HCEC 1CT (cell line): ENCODE measurements at regions not wholly inside any gene's neighbourhood (a gene's known extent, or its start where the extent isn't known, plus 50 kb on each side); places are given as distances from the start of the nearest gene placed in this dataset.
A peak's percentile ranks its signal among the peaks of the same experiment; 100 is the strongest.
"Not testable (repeated sequence)": the region's sequence is repeated elsewhere in the genome, so short reads cannot be mapped to it uniquely, and the experiment has no call there.

Experiments used
- DNase-seq: peaks from one replicate; pipeline ENCODE4 v3.0.0-alpha.2; 2017

DNA sequence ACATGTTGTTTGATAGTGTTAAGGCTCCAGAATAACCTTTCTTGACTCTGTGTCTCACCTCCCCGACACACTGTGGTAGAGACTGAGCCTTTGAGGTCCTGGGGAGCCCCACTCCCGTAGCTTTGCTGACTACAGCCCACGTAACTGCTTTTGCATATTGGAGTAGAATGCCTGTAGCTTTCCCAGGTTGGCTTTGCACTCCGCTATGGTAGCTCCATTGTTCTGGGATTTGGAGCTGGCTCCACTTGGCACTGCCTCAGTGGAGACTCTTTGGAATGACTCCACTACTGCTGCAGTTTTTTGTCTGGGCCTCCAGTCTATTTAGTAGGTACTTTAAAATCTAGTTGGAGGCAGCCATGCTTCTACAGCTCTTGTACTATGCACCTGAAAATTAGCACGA, 56.2 kb upstream of the ANXA1 start:
- DNase-seq, result no peak

DNA sequence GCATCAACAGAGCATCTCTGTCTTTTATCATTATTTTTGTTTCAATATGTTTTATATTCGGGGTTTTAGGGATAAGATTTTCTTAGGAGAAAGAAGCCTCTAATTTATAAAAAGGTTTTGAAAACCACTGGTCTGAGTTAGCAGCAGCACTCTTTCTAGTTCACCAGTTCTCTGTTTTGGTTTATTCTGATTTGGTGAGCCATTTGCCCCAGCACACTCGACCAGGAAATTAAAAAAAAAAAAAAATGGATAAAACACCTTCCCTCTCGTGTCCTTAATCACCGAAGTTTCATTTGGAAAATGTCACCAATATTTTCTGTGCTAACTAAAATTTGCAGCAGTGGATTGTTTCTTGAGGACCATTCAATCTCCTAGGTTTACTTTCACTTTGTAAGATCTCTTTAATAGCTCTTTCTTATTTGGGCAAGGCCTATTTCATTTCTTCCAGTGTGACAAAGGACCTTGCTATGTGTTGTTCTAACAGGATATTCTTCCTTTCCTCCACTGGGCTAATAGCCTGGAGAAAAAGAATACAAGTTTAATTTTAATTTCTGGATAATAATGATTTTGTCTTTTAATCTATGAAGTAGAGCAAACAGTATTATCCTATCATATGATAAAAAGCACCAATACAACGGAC, 57.8 kb upstream of the ANXA1 start:
- DNase-seq, result peak; percentile 50

DNA sequence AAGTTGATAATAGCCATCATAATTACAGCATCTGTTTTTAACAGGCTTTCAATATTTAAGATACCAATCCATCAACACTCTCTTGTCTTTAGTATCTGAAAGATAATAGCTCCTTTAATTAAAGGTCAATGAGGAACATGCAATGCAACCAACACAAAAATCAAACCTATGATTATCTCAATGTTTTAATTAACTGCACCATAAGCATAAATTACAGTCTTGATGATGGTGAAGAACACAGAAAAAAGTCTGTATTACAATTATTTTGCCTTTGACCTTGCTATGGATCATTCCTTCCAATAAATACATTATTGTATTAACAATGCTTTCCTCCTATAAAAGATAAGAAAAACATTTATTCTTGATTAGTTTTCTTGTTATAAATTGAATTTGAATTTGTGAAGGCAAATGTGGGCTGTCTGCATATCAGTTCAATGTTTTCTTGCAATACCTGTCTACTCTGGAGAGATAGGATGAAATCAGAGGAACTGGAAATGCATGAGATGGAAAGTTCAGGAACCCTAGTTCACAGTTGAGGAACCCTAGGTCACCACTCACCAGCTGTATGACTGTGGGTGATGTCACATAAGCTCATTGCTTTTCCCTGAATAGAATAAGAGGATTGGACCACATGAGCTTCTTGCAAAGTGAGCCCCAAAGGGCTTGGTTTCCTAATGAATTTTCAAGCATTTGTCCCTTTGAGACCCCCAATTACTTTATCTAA, 58.5 kb upstream of the ANXA1 start:
- no peak for DNase-seq

DNA sequence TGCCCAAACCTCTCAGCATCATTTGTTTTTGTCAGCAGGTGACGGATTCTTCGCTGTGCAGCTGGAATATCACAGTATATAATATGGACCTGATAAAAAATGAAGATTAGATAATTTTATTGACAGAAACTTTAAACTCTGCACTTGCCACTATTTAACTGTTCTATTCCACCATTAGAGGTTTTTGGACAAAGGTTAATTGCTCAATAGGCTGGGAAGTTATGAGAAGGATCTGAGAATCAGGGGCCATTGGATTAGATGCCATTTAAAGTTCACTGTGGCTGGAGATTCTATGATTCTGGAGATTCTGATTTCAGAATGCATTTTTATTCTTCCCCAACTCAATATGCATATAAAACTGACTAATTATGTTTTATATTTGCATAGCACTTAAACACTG, 59.8 kb upstream of the ANXA1 start:
- DNase-seq, result no peak

DNA sequence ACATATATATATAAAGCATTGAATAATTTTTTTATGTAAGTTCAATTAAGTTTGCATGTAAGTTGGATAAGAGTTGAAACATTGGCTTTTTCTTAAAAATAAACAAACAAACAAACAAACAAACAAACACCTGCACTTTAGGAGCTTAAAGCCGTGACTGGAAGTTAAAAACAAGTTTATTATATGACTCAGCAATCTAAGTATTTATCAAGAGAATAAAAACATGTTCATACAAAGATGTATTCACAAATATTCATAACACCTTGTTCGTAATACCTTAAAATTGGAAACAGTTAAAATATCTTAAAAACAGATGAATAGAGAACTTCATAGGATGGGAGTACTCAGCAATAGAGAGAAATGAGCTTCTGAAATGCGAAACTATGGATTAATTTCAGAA, 61.5 kb upstream of the ANXA1 start:
- no peak for DNase-seq

DNA sequence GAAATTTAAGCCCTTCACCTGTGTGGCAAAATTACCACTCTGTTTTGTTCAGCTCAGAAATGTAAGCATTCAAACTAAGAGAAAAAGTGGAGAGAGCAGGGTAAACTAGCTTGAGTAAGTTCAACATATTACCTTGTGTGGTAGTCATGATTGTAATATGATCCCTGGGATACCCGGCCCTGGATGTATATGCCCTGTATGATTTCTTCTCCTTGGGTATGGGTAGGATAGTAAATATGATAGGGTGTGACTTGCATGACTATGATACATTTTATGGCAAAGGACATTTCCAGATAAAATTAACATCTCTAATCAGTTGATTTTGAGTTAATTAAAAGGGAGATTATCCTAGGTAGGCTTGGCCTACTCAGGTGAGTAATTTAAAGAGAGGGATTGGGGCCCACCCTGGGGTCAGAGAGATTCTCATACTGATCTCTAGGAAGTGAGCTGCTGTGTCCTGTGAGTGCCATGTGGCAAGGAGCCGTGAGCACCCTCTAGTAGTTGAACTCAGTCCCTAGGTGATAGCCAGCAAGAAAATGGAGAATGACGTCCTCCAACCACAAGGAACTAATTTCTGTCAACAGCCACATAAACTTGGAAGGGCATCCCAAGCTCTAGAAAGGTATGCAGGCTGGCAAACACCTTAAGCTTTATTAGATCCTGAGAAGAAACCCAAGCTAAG, 62.2 kb upstream of the ANXA1 start:
- DNase-seq, result no peak

DNA sequence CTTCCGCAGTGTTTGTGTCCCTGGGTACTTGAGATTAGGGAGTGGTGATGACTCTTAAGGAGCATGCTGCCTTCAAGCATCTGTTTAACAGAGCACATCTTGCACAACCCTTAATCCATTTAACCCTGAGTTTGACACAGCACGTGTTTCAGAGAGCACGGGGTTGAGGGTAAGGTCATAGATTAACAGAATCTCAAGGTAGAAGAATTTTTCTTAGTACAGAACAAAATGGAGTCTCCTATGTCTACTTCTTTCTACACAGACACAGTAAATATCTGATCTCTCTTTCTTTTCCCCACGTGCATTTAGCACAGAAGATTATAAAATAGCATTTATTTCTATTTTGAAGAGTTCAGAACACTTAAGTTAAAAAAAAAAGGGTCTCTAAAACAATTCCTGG, 63.8 kb upstream of the ANXA1 start:
- not testable (repeated sequence) for DNase-seq

DNA sequence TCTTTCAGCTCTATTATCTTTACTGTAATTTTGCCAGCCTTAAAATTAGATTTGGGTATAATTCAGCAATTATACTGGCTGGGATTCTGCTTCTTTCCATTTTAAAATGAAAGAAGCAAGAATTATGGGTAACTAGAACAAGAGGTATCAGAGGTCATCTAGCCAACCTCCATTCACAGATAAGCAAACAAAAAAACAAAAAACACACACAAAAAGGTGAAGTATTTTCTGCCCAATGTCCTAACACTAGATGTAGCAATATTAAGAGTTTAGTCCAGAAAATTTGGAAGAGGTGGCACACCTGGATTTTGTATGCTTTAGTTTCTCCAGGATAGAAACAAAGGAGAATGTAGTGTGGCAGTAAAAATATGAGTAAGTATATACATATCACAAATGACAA, 68.1 kb upstream of the ANXA1 start:
- DNase-seq, result no peak

DNA sequence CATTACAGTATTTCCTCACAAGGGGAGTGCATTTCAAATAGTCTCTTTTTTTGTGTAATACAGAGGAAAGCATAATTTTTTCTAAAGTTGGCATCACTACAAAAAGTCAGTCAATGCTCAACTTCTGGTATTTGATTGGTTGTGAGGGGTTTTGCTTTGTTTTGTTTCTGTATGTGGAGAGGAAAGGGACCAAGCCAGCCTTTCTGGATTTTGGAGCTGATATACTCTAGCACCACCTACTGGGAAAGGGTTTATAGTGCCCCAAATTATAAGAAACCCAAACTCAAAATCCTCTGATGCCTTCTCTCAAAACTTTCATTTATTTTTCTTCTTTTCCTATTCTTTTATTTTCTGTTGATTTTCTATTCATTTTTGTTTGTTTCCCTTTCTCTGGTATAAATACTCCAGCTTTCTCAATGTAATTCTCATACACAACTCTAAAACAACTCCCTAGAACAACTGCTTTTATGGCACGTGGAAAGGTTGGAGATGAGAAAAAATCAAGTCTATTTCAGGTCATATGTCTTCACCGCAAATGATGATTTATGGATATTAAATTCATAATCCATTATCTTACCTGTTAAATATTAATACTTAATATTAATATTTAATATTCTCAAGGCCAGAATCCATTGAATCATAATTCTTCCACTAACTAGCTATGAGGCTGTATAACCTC, 69.5 kb upstream of the ANXA1 start:
- peak; percentile 54 for DNase-seq

DNA sequence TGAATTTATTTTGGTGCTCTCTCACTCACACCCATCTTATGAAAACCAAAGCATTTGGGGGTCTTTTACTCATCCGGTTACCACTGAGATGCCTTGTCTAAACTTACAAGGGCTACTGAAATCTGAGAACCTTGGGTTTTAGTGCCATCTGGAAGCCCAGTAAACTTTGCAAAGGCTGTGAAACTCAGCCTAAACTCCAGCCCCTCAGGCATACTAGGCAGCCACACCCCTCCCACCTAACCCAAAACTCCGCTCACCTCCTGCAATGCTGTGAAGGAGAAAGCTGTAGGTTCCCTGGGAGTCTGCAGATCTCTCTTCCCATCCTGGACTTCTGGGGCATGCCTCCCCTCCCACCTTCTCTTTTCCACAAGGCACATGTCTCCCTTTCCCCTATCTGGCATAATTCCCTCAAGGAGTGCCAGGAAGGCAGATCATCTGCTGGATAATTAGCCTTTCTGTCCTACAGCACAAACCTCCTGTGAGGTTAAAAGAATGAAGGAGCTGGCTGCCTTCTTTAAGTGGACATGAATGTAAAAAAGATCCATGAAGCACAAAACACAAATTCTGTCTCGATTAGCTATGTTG, 71.5 kb upstream of the ANXA1 start:
- no peak for DNase-seq

DNA sequence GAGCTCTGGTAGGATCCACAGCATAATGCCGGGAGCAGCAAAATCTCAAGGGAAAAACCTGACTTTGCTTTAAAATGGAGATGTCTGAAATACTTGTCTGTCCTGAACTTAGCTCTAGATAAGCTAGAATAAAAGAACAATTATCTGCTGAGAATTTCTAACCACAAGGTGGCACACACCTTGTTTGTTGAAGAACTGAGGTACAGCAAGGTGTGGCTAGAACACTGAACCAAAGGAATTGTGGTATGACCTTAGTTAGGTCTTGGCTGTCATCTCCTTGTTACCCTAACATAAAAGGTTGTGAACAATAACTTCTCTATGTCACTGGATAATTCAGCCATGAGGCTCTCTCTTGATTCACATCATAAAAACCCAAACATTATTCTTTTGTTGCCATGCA, 72.3 kb upstream of the ANXA1 start:
- DNase-seq, result no peak

DNA sequence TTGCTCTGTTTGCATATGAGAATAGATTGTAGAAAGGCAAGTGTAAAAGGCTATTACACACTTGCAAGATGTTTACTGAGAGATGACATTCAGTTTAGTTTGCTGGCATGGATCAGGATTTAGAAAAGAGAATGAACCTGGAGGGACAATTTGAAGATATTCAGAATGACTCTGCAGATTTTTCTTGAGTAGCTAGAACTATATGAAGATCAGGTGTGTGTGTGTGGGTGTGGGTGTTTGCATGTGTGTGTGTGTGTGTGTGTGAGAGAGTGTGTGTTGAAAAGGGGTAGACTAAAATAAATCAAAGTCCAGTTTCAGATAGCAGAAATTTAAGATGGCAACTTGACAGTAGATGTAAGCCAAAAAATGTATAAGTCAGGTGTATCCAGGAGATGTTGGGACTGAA, 74.0 kb upstream of the ANXA1 start:
- DNase-seq, result no peak

DNA sequence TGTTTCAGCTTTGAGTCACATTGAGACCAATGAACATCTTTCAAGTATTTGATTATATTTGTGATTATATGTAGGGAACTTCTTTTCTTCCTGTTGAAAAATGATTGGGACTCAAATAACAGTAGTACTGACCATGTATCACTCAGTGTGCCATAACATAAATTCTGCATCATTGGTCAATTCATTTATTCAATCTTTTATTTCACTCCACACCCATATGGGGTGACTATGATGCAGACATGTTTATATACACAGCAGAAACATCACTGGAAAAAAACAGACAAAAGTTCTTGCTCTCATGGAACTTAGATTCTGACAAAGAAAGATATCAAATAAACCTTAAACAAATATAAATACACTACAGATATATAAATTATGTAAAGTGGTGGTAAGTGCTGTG, 74.7 kb upstream of the ANXA1 start:
- DNase-seq, result peak; percentile 11

DNA sequence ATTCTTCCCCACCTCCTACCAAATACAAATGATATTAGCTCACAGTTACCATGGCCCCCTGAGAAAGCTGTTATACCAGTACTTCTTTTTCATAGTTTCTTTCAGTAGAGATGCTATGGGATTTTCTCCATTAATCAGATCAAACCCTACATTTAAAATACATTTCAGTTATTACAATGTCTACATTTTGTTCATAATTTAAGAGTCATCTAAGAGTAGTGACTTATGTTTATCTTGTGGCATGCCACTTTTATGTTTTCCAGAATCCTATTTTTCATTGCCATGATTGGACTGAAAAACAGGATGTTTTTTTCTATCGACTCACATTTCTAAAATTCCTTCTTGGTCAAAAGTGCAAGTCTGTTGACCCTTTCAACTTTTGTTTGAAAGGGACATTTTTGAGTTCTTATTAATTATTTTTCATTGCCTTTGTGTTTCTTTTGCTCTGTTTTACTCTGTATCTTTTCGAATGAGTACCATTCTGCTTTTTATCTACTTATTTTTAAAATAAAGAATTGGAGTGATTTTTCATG, 77.4 kb upstream of the ANXA1 start:
- DNase-seq, result peak; percentile 62

DNA sequence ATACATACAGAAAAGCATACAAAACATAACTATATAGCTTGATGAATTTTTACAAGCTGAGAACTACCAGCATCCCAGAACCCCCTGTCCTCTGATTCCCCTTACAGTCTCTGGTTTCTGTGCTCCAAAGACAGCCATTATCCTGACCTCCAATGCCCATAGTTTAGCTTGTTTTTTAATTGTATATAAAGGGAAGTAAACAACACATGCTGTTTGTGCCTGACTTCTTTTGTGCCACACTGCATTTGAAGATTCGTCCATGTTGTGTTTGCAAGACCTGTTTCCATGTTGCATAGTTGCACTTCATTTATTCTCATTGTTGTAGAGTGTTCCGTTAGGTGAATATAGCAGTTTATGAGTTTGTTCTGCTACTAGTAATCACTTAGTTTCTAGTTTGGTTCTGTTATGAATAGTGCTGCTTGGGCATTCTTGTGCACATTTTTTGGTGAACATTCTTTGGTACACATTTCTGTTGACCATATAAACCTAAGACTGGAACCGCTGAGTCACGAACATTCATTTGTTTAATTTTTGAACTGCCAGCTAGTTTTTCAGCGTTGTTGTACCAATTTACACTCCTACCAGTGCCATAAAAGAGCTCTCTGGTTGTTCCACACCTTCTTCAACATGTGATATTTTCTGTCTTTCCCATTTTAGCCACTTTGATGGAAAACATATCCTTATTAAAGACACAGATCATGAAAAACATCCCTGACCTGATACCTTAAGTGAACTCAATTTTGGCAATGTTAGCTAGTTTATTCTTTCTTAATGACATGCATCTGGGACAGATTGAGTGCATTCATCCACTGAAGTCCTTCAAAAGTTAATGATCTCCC, 78.1 kb upstream of the ANXA1 start:
- DNase-seq, result peak; percentile 72

DNA sequence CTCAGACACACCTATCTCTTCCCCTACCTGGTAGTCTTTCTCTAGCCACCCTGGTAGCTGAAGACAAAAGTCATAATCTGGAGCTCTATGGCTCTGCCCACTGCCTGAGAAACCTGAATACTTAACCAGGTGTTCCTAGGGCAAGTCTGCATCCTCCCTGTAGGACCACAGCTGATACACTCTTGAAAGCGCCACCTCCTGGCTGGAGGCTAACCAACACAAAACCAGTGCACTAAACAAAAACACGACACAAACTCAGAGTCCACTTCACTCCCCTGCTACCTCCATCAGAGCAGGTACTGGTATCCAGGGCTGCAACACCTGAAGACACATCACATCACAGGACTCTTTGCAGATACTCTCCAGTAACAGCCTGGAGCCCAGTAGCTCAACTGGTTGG, 84.6 kb upstream of the ANXA1 start:
- no peak for DNase-seq

DNA sequence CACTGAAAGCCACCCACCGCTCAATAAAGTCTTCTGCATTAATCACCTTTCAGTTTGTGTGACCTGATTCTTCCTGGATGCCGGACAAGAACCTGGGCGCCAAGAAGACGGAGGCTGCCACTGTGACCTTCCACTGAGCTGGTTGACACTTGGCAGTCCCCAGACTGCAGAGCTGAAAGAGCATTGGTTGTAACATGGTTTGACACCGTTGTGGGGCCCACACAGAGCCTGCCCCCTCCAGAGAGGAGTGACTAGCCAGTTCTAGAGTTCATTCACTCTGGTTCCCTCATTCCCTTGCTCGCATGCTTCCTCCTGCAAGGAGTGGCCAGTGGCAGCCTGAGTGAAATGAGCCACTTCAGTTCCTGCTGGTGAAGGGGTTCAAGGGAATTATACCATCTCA, 86.2 kb upstream of the ANXA1 start:
- DNase-seq, result no peak

DNA sequence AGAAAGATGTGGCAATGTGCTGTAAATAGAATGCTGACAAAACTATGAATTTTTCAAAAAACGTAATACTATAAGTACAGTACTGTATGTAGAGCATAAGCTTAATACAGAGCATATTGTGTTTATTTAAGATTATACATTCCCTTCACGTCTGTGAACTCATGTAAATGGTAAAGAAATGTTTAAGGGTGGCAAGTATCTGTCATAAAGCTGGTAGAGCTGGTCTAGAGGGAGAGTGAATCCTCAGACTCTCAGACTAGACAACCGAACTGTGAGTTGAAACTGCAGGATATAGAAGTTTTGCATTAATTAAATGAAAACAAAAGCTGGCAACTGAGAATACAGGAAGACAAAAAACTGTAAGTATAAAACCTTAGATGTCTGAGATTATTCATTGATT, 87.3 kb upstream of the ANXA1 start:
- DNase-seq, result no peak

DNA sequence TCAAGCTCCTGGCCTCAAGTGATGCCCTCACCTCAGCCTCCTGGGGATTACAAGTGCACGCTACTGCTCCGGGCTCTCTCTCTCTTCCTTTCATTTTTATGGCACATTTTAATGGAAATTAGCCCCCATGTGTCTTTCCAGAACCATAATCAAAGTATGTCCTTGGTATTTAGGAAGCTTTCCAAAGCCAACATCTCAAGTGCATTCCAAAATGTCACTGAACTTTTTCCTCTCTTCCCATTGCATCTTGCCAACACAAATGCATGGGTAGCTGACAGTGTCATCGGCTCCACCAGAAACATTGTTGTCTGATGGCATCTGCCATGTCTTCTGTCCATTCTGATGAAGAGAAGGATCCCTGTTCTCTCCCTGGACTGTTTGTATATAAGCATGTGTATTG, 90.5 kb upstream of the ANXA1 start:
- DNase-seq, result no peak

DNA sequence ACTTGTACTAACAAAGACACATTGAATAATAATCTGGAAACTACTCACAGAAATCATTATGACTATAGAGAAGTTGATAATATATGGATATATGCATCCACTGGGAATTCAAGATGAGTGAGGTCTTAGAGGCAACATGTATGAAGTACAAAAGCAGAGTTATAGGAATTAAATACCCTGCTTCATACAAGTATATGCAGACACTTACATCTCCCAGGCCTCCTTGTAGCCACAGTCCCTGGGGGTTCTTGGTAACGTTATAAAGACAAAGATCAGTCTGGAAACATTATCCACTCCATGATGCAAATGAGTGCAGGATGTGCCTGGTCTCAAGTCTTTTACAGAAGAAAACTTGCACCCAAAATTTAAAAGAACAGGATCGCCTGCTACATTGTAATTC, 92.4 kb upstream of the ANXA1 start:
- no peak for DNase-seq

DNA sequence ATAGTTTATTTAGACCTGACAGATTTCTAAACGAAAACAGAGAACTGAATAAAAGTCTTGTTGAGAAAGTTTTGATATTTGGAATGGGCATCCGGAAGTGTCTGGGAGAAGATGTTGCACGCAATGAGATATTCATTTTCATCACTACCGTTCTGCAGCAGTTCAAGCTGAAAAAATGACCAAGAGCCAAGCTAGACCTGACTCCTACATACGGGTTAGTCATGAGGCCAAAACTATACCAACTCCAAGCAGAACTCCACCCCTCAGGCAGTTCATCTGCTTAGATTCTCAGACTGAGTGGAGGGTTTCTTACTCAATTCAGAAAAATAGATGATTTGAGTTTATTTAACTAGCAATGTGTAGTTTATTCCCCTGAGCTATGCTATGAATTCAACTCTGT, 95.4 kb upstream of the ANXA1 start:
- no peak for DNase-seq

DNA sequence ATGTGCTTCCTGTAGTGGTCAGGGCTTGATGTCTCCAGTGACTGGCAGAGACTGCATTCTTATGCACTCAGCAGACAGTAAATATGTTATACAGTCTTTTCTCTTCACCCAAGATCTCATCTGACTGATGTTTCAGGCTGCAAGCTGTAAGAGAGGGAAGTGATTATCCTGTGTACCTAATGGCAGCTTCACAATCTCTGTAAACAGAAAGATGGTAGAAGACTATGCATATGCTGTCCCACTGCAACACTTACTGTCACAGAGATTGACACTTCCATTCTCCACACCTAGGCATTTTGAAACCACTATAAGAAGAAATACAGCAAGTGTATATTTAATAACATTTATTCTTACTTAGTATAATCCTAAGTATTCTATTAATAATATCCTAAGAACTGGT, 97.6 kb upstream of the ANXA1 start:
- no peak for DNase-seq
